GM04504 (cell line): ENCODE measurements at regions not wholly inside any gene's neighbourhood (a gene's known extent, or its start where the extent isn't known, plus 50 kb on each side); places are given as distances from the start of the nearest gene placed in this dataset.

Source experiments
- DNase-seq: peaks from one replicate; pipeline ENCODE4 v3.0.0-alpha.2; 2012; ENCODE audit warnings: low read depth

DNA sequence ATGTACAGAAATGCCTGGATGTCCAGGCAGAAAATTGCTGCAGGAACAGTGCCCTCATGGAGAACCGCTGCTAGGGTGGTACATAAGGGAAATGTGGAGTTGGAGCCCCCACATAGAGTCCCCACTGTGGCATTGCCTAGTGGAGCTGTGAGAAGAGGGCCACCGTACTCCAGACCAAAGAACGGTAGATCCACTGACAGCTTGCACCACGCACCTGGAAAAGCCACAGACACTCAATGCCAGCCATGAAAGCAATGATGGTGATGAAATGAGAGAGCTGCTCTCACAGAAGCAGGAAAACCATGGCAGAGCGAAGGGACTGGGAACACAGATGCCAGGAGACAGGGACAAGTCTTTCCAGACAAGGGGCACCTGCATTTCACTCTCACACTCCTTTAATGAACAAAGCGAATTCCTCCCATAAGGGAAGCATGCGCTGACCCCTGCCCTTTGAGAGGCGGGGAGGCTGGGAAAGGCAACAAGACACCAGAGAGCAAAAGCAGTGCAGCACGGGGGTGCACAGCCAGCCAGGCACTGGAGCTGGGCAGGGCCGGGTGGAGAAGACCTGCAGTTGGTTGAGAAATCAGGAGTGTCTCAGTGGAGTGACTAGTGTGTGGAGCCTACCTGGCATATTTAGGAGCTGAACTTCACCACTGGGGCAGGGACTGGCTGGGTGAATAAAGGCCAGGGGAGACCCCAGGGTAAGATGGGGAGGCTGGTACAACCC lies 1025.2 kb downstream of the TBC1D22A start:
- DNase-seq, result no peak

- DNase-seq, result no peak
Measured at GRCh38 chr22:47786650-47787290, 1024.3 kb downstream of the TBC1D22A start.

DNA sequence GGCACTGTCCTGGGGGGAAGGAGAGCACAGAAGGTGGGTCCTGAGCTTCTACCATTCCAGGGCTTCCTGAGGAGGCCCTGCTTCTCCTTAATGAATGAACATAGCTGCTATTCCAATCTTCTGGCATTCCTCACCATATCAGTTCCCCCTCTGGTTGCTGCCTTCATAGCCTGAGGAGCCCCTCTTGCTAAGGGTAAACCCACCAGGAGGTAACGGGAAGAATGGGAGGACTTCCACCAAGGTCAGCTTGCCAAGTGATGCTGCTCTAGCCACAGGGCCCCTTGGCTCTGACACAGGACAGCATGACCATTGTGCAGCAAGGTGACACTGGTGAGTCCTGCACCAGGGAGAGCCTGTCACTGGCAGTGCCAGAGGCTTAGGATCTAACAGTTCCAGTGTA lies 1022.5 kb downstream of the TBC1D22A start:
- no peak for DNase-seq

DNA sequence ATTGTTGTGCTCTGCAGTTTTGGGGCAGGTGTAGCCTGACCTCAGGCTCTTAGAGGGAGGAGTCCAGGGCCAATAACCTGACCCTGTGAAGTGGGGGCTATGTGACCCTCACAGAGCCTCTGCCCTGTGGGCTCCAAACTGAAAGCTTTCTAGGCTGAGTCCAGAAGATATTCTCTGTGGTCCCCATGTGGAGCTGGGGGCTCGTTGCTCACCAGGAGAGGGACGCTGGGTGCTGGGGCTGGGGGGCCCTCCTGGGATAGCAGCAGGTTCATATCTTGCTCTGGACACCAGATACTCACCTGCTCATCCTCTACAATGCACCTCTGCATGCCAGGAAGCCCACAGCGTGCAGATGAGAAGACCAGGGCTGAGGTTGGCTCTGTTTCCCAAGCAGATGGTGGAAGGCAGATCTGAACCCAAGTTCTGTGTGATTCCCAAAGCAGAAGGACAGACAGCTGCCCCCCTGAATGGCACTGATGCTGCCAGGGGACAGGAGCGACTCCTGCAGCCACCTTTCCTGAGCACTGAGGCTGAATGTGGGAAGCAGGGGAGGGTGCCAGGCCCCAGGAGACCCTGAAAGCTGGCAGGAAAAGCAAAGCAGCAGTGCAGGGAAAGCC lies 1022.0 kb downstream of the TBC1D22A start:
- DNase-seq, result no peak

- no peak for DNase-seq
Measured at GRCh38 chr22:47783433-47784366, 1021.2 kb downstream of the TBC1D22A start.

GRCh38 chr22:47782328-47783075 lies 1020.1 kb downstream of the TBC1D22A start:
- DNase-seq, result no peak

DNA sequence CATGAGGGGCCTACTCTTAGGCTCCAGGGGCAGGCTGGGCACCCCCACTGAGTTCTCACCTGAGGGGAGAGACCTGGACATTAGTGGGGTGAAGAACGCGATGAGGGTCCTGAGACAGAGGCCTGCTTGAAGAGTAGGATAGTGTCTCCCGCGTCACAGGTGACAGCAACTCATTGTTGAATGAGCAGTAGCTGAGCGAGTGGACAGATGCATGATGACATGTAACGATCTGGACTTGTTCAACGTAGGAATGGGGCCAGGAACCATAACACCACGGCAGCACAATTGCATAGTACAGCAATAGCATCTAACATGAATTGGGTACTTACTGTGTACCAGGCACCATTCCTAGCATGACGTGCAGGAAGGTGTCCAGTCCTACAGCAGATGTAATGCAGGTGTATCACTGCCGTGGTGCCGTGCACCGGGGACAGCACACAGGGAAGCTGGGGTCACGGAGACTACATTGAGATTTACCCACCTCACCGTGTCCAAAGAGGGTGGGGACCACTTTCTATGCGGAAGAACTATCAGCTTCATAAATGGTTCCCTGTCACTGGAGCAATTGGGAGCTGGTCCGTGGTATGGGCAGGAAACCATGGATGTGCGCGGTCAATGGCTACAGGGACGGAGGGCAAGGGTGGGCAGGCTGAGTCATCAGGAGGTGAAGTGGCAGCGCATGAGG lies 1019.1 kb downstream of the TBC1D22A start:
- DNase-seq, result no peak

- DNase-seq, result no peak
Measured at GRCh38 chr22:47781024-47781423, 1018.6 kb downstream of the TBC1D22A start.

DNA sequence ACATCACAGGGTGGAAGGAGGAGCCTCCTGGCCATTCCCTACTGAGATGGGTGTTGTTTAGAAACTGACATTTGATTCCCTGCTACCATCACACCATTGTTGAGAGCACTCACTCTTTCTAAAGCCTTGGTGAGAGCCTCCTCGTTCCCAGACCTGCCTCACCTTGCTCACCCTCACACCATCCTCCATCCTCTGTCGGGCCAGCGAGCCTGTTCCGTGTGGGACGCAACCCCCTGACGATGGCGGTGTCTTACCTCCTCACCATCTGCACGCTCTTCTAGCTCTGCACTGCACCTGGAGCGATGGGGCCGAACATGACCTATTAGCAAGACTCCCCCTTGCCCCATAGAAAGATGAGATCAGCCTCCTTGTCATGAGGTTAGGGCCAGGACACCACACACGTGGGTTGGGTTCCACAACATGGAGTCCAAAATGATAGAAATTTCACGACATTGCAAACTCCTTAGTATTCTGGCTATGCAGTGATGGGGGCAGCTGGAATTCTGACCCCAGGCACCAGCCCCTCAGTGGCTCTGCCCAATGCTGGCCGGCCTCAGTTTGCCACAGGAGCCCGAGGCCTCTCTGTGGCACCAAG lies 1017.9 kb downstream of the TBC1D22A start:
- DNase-seq, result no peak

DNA sequence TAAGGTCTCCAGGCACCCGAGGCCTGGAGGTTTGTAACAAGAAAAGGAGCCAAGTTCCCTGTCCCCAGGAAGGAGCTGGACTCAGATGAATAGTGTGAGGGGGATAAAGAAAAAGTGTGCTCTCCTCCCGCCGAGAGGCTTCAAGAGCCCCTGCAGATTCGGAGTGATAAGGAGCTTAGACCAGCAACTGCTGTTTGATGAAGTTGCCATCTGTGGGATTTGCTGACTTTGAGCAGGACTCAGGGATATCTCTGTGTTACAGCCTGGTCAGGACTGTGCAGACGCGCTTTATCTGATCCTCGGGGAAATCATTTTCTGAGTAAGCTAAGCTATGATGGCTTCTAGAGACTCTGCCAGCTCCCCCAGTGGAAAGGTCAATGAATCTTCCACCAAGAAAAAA lies 1017.0 kb downstream of the TBC1D22A start:
- no peak for DNase-seq

- DNase-seq, result no peak
Measured at GRCh38 chr22:47778160-47778658, 1015.8 kb downstream of the TBC1D22A start.

DNA sequence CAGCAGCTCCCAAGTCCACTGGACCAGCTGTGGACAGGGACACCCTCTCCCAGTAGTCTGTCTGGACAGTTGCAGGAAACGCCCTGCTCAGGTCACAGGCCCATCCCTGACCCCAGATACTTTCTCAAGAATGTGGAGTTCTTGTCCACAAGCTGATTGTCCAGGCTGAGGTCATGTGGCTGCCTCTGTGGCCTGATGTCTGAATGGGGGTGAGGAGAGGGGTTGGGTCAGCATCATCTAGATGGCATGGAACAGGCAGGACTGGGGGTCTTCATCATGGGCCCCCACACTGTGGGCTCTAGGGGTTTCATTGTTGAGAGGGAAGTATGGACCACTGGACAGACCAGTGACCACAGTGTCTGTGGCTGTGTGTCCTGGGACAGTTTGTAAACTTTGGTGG lies 1015.0 kb downstream of the TBC1D22A start:
- DNase-seq, result no peak

GRCh38 chr22:47776329-47776728 lies 1013.9 kb downstream of the TBC1D22A start:
- DNase-seq, result no peak

DNA sequence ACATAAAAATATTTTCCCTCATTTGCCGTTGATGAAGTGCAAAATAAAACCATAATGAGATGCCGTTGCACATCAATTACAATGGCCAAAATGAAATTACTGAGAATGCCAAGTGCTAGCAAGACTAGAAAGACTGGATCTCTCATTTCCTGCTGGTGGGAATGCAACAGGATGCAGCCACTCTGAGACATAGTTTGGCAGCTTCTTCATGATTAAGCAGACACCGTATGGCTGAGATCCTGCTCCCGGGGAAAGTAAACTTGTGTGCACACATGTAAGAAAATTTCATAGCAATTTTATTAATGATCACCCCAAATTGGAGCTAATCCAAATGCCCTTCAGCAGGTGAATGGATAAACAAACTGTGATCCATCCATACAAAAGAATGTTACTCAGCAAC lies 1013.2 kb downstream of the TBC1D22A start:
- DNase-seq, result no peak

DNA sequence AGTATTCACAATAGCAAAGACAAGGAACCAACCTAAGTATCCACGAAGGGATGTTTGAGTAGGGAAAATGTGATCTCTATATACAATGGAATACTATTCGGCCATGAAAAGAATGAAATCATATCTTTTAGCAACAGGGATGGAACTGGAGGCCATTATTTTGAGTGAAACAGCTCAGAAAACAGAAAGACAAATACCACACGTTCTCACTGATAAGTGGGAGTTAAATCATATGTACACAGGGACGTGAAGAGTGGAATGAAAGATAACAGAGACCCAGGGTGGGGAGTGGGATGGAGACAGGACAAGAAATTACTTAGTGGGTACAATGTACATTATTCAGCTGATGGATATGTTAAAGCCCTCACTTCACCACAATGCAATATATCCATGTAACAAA lies 1012.7 kb downstream of the TBC1D22A start:
- no peak for DNase-seq

- no peak for DNase-seq
Measured at GRCh38 chr22:47773635-47774034, 1011.2 kb downstream of the TBC1D22A start.

DNA sequence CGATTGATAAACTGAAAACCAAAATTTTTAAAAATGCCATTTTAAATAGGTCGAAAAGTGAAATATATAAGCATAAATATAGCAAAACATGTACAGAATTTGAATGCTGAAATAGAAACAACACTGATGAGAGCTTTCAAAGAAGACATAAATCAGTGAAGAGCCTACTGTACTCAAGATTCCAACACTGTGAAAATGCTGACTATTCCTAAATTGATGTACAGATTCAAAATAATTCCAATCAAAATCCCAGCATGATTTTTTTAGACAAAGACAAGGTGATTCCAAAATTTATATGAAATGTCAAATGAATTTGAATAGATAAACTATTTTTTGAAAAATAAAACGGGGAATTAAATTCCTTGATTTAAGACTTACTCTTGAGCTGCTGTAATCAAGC lies 1010.4 kb downstream of the TBC1D22A start:
- no peak for DNase-seq

DNA sequence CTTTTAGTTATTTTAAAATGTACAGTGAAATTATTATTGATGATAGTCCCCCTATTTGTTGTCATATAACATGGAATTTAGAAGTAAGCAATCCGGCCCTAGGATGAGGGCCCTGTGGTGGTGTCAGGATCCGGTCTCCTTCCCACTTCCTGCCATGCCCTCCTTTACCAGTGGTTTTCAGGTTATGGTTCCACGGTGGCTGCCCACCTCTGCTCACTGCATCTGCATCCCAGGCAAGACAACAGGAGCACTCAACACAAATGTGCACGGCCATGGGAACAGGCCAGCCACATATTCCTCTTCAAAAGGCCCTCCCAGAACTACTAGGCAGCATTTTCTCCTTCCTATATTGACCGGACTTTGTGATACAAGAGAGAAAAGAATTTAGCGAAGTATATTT lies 1007.2 kb downstream of the TBC1D22A start:
- no peak for DNase-seq

DNA sequence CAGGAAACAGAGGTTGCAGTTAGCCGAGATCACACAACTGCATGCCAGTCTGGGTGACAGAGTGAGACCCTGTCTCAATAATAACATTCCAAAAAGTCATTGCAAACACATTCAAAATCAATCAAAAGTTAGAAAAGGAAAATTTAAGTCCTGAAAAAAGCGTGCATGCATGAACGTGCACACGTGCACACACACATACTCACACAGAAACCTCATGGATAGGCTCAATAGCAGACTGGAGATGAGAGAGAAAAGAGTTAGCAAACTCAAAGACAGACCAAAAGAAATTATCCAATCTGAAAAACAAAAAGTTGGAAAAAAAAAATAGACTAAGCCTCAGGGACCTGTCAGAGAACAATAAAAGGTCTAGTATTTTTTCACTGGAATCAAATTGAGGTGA lies 1005.6 kb downstream of the TBC1D22A start:
- DNase-seq, result no peak

DNA sequence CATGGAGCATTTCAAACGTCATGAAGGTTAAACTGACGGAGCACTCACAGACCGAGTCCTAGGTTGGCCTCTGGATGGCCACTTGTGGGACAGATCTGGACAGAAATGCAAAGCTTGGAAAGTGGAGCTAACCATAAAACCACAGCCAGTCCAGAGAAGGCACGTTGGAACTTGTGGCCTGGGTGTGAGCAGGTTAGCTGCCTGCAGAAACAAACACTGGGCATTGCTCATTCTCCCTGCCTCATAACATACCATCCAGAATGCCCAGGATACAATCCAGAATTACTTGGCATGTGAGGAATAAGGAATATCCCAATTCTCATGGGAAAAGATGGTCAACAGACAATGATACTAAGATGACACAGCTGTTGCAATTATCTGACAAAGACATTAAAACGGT lies 1005.0 kb downstream of the TBC1D22A start:
- DNase-seq, result no peak
